ENCODE measurements at regions not wholly inside any gene's neighbourhood (a gene's known extent, or its start where the extent isn't known, plus 50 kb on each side); places are given as distances from the start of the nearest gene placed in this dataset.

- Histone ChIP-seq H3K27ac (no peak overlapping the region), H3K36me3 (ENCODE audit: insufficient read depth in 1 of 2, low read depth in 1 of 2) (no peaks in the 10 kb centered on the region), H3K27me3 (ENCODE audit: insufficient read depth in 3 of 3, low read length in 2 of 3) (peaks cover 0 to 4% (median 0%) of the 10 kb centered on the region in 3 donors), H3K9me3 (no peaks in the 10 kb centered on the region), H3K4me1 (no peaks in the 10 kb centered on the region), H3K4me3 (no peak overlapping the region)
- TF ChIP-seq, protein P1, sequence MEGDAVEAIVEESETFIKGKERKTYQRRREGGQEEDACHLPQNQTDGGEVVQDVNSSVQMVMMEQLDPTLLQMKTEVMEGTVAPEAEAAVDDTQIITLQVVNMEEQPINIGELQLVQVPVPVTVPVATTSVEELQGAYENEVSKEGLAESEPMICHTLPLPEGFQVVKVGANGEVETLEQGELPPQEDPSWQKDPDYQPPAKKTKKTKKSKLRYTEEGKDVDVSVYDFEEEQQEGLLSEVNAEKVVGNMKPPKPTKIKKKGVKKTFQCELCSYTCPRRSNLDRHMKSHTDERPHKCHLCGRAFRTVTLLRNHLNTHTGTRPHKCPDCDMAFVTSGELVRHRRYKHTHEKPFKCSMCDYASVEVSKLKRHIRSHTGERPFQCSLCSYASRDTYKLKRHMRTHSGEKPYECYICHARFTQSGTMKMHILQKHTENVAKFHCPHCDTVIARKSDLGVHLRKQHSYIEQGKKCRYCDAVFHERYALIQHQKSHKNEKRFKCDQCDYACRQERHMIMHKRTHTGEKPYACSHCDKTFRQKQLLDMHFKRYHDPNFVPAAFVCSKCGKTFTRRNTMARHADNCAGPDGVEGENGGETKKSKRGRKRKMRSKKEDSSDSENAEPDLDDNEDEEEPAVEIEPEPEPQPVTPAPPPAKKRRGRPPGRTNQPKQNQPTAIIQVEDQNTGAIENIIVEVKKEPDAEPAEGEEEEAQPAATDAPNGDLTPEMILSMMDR (IDR thresholded peaks at IDR 0.05): no peak
- ATAC-seq (no peak), DNase-seq (no peak)
- intact Hi-C loops (cut with DNase I): no loop called here
These were observed 174.5 kb downstream of the SLC24A2 start for GRCh38 chr9:19614294-19614693.

GRCh38 chr9:19600538-19600937 lies 188.3 kb downstream of the SLC24A2 start:
- H3K4me3 ChIP-seq: no peak overlapping the region
- DNase-seq (no peak), ATAC-seq (no peak)
- H3K9me3 ChIP-seq: no peaks in the 10 kb centered on the region
- 88 to 92% (median 88%) methylated on average over 2 of the region's 2 CpGs for WGBS, 3 donors
- no peaks in the 10 kb centered on the region for H3K27me3 ChIP-seq (ENCODE audit: insufficient read depth in 3 of 3, low read length in 2 of 3)
- intact Hi-C loops (cut with DNase I): no loop called here
- no peaks in the 10 kb centered on the region for H3K36me3 ChIP-seq (ENCODE audit: insufficient read depth in 1 of 2, low read depth in 1 of 2)
- H3K4me1 ChIP-seq: no peaks in the 10 kb centered on the region
- H3K27ac ChIP-seq: no peak overlapping the region
- TF ChIP-seq, protein P1 (IDR thresholded peaks at IDR 0.05): no peak

DNA sequence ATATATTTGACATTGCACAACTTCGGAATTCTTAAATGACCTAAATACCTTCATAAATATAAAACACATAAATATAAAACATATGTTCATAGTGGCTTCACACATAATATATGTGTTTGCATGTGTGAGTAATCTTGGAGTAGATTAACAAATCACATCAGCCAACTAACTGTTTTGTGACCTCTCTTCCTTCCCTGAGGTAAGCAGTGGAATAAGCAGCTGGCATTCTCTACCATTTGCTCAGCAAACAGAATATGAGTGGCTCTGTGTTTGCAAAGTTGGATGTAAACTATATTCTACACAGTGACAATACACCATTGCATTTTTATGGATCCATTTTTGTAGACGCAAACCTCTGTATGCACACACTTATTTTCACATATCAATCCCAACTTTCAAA lies 189.9 kb downstream of the ACER2 start:
- H3K36me3 ChIP-seq (ENCODE audit: insufficient read depth in 1 of 2, low read depth in 1 of 2): no peaks in the 10 kb centered on the region
- no peaks in the 10 kb centered on the region for H3K4me1 ChIP-seq

DNA sequence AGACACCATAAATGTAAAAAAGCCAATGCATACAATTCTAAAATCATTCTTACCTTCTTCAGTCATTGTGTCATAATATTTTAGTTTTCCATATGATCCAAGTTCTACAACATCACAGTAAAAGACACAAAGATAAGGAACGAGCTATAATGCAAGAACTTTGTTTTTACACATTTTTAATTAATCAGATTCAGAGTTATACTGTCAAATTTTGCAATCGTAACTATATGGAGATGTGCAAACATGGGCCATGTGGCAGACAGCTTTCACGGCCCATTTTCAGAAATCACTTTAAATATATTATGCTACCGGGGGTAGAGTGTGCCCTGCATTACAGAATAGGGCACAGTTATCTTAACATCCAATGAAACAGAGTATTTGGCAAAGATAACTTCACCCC lies 188.4 kb downstream of the ACER2 start:
- DNase-seq (no peak), ATAC-seq (no peak)
- no peaks in the 10 kb centered on the region for H3K36me3 ChIP-seq (ENCODE audit: insufficient read depth in 1 of 2, low read depth in 1 of 2)
- H3K27ac ChIP-seq: no peak overlapping the region
- no peaks in the 10 kb centered on the region for H3K27me3 ChIP-seq (ENCODE audit: insufficient read depth in 3 of 3, low read length in 2 of 3)
- no peak overlapping the region for H3K4me3 ChIP-seq
- no peaks in the 10 kb centered on the region for H3K4me1 ChIP-seq
- TF ChIP-seq, protein P1 (IDR thresholded peaks at IDR 0.05): no peak
- intact Hi-C loops (cut with DNase I): no loop called here
- WGBS, 3 donors: 76 to 86% (median 85%) methylated on average over 4 of the region's 4 CpGs
- H3K9me3 ChIP-seq: no peaks in the 10 kb centered on the region

More for the DNA sequence above, 189.9 kb downstream of the ACER2 start:
- H3K27me3 ChIP-seq (ENCODE audit: insufficient read depth in 3 of 3, low read length in 2 of 3): no peaks in the 10 kb centered on the region
- TF ChIP-seq, protein P1 (IDR thresholded peaks at IDR 0.05): no peak
- intact Hi-C loops (cut with DNase I): no loop called here
- DNase-seq (no peak), ATAC-seq (no peak)
- H3K4me3 ChIP-seq: no peak overlapping the region
- no peaks in the 10 kb centered on the region for H3K9me3 ChIP-seq
- WGBS, 3 donors: 84 to 88% (median 86%) methylated on average over 2 of the region's 2 CpGs
- H3K27ac ChIP-seq: no peak overlapping the region

- DNase-seq (no peak), ATAC-seq (no peak)
- no peaks in the 10 kb centered on the region for H3K4me1 ChIP-seq
- TF ChIP-seq, protein P1 (IDR thresholded peaks at IDR 0.05): no peak
- intact Hi-C loops (cut with DNase I): no loop called here
- H3K9me3 ChIP-seq: no peaks in the 10 kb centered on the region
- H3K27ac ChIP-seq: no peak overlapping the region
- no peaks in the 10 kb centered on the region for H3K27me3 ChIP-seq (ENCODE audit: insufficient read depth in 3 of 3, low read length in 2 of 3)
- WGBS, 3 donors: 75 to 89% (median 87%) methylated on average over 2 of the region's 2 CpGs
- H3K36me3 ChIP-seq (ENCODE audit: insufficient read depth in 1 of 2, low read depth in 1 of 2): no peaks in the 10 kb centered on the region
- no peak overlapping the region for H3K4me3 ChIP-seq
These were observed 186.2 kb downstream of the ACER2 start for GRCh38 chr9:19595003-19595402.
